ENCODE measurements at regions not wholly inside any gene's neighbourhood (a gene's known extent, or its start where the extent isn't known, plus 50 kb on each side); places are given as distances from the start of the nearest gene placed in this dataset.
A peak's percentile ranks its signal among the peaks of the same experiment; 100 is the strongest.

- no peaks in the 10 kb centered on the region for H3K9me3 ChIP-seq (ENCODE audit: control insufficient read depth in 4 of 4, low read length in 3 of 4)
- H3K27me3 ChIP-seq (ENCODE audit: control insufficient read depth in 4 of 4, insufficient read depth in 4 of 4, low read length in 3 of 4), result no peaks in the 10 kb centered on the region
- H3K9ac ChIP-seq (ENCODE audit: low read depth in 1 of 2, low read length in 2 of 2), result no peak overlapping the region
- H3K36me3 ChIP-seq (ENCODE audit: control insufficient read depth in 4 of 4, insufficient read depth in 3 of 4, low read depth in 1 of 4, low read length in 3 of 4), result no peaks in the 10 kb centered on the region
- 96% methylated on average over 6 of the region's 6 CpGs for WGBS
- no peak overlapping the region for H3K4me3 ChIP-seq (ENCODE audit: low read depth in 1 of 3, low read length in 3 of 3)
- DNase-seq (ENCODE audit: low spot score), result no peak
- H3K27ac ChIP-seq (ENCODE audit: low read depth in 1 of 2, low read length in 2 of 2), result no peak overlapping the region
- H3K4me1 ChIP-seq (ENCODE audit: control insufficient read depth in 4 of 4, insufficient read depth in 4 of 4, low read length in 3 of 4), result peaks cover 0 to 4% (median 0%) of the 10 kb centered on the region in 4 donors
- no peak for TF ChIP-seq GABPA (IDR thresholded peaks at IDR 0.05 in 1 of 2, conservative IDR thresholded peaks at IDR 0.05 in 1 of 2)
- no peak for TF ChIP-seq EGR1 (IDR thresholded peaks at IDR 0.05; ENCODE audit: low read depth in 2 of 2)
- TF ChIP-seq FOXA1 (IDR thresholded peaks at IDR 0.05), result no peak
- TF ChIP-seq HNF4G (IDR thresholded peaks at IDR 0.05), result no peak
Observed at GRCh38 chr13:34013061-34013460, 195.1 kb downstream of the RFC3 start.

GRCh38 chr13:34017231-34017630 is 199.3 kb downstream of the RFC3 start:
- TF ChIP-seq TAF1 (conservative IDR thresholded peaks at IDR 0.05) (no peak), EGR1 (IDR thresholded peaks at IDR 0.05; ENCODE audit: low read depth in 2 of 2) (no peak), SP1 (IDR thresholded peaks at IDR 0.05) (no peak), FOXA1 (IDR thresholded peaks at IDR 0.05) (no peak), FOXA2 (IDR thresholded peaks at IDR 0.05) (no peak), HNF4A (conservative IDR thresholded peaks at IDR 0.05) (no peak), RAD21 (IDR thresholded peaks at IDR 0.05) (no peak)
- WGBS, result 66% methylated on average over 4 of the region's 4 CpGs
- no peak for DNase-seq (ENCODE audit: low spot score)
- Histone ChIP-seq H3K4me3 (ENCODE audit: low read depth in 1 of 3, low read length in 3 of 3) (no peak overlapping the region), H3K4me1 (ENCODE audit: control insufficient read depth in 4 of 4, insufficient read depth in 4 of 4, low read length in 3 of 4) (no peaks in the 10 kb centered on the region), H3K9ac (ENCODE audit: low read depth in 1 of 2, low read length in 2 of 2) (no peak overlapping the region), H3K36me3 (ENCODE audit: control insufficient read depth in 4 of 4, insufficient read depth in 3 of 4, low read depth in 1 of 4, low read length in 3 of 4) (no peaks in the 10 kb centered on the region), H3K9me3 (ENCODE audit: control insufficient read depth in 4 of 4, low read length in 3 of 4) (peaks cover 4 to 5% (median 5%) of the 10 kb centered on the region in 4 donors), H3K27ac (ENCODE audit: low read depth in 1 of 2, low read length in 2 of 2) (no peak overlapping the region), H3K27me3 (ENCODE audit: control insufficient read depth in 4 of 4, insufficient read depth in 4 of 4, low read length in 3 of 4) (no peaks in the 10 kb centered on the region)

DNA sequence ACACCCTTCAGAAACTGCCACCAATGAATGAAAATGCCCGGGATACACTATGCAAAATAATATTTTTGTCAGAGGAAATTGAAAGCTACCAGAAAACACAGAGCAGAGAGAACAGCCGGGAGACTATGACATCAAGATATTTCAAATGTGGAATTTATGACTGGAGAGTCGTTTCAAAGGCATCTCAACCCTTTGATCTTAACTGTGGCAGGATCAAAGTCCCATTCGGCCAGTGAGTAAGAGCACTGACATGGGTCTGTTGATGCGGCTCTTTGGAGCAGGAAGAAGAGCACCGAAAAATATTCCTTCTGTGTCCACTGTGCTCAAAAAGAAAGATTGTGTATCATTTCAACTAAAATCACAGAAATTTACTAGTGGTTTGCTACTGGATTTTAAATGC is 201.9 kb downstream of the RFC3 start:
- H3K27ac ChIP-seq (ENCODE audit: low read depth in 1 of 2, low read length in 2 of 2), result no peak overlapping the region
- H3K9me3 ChIP-seq (ENCODE audit: control insufficient read depth in 4 of 4, low read length in 3 of 4), result peaks cover 4 to 7% (median 5%) of the 10 kb centered on the region in 4 donors
- H3K9ac ChIP-seq (ENCODE audit: low read depth in 1 of 2, low read length in 2 of 2), result no peak overlapping the region
- H3K27me3 ChIP-seq (ENCODE audit: control insufficient read depth in 4 of 4, insufficient read depth in 4 of 4, low read length in 3 of 4), result no peaks in the 10 kb centered on the region
- no peaks in the 10 kb centered on the region for H3K36me3 ChIP-seq (ENCODE audit: control insufficient read depth in 4 of 4, insufficient read depth in 3 of 4, low read depth in 1 of 4, low read length in 3 of 4)
- no peak overlapping the region for H3K4me3 ChIP-seq (ENCODE audit: low read depth in 1 of 3, low read length in 3 of 3)
- 35% methylated on average over 6 of the region's 6 CpGs for WGBS
- no peak for DNase-seq (ENCODE audit: low spot score)
- TF ChIP-seq MAX (IDR thresholded peaks at IDR 0.05), result no peak
- no peak for TF ChIP-seq RXRA (IDR thresholded peaks at IDR 0.05)
- TF ChIP-seq NR2F2 (IDR thresholded peaks at IDR 0.05), result no peak
- TF ChIP-seq, protein P1, sequence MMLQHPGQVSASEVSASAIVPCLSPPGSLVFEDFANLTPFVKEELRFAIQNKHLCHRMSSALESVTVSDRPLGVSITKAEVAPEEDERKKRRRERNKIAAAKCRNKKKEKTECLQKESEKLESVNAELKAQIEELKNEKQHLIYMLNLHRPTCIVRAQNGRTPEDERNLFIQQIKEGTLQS (IDR thresholded peaks at IDR 0.05), result no peak
- TF ChIP-seq JUND (IDR thresholded peaks at IDR 0.05), result peak; percentile 19 to 22
- TF ChIP-seq HNF4A (conservative IDR thresholded peaks at IDR 0.05), result peak; percentile 68 to 78
- no peak for TF ChIP-seq RAD21 (IDR thresholded peaks at IDR 0.05)
- TF ChIP-seq TAF1 (conservative IDR thresholded peaks at IDR 0.05), result no peak
- no peak for TF ChIP-seq FOXA2 (IDR thresholded peaks at IDR 0.05)
- TF ChIP-seq SP1 (IDR thresholded peaks at IDR 0.05), result peak; percentile 17
- no peak for TF ChIP-seq YY1 (IDR thresholded peaks at IDR 0.05)
- TF ChIP-seq, protein P2, sequence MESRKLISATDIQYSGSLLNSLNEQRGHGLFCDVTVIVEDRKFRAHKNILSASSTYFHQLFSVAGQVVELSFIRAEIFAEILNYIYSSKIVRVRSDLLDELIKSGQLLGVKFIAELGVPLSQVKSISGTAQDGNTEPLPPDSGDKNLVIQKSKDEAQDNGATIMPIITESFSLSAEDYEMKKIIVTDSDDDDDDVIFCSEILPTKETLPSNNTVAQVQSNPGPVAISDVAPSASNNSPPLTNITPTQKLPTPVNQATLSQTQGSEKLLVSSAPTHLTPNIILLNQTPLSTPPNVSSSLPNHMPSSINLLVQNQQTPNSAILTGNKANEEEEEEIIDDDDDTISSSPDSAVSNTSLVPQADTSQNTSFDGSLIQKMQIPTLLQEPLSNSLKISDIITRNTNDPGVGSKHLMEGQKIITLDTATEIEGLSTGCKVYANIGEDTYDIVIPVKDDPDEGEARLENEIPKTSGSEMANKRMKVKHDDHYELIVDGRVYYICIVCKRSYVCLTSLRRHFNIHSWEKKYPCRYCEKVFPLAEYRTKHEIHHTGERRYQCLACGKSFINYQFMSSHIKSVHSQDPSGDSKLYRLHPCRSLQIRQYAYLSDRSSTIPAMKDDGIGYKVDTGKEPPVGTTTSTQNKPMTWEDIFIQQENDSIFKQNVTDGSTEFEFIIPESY (IDR thresholded peaks at IDR 0.05), result no peak
- TF ChIP-seq EGR1 (IDR thresholded peaks at IDR 0.05; ENCODE audit: low read depth in 2 of 2), result no peak
- no peak for TF ChIP-seq HNF4G (IDR thresholded peaks at IDR 0.05)
- TF ChIP-seq REST (IDR thresholded peaks at IDR 0.05), result no peak
- no peaks in the 10 kb centered on the region for H3K4me1 ChIP-seq (ENCODE audit: control insufficient read depth in 4 of 4, insufficient read depth in 4 of 4, low read length in 3 of 4)

Measured in liver (tissue), 7 donors.